ENCODE measurements at regions not wholly inside any gene's neighbourhood (a gene's known extent, or its start where the extent isn't known, plus 50 kb on each side); places are given as distances from the start of the nearest gene placed in this dataset.

- TF ChIP-seq CTCF (conservative IDR thresholded peaks at IDR 0.05; ENCODE audit: low read length) (no peak), EZH2phosphoT487 (IDR thresholded peaks at IDR 0.05; ENCODE audit: borderline replicate concordance) (no peak)
Observed at GRCh38 chr7:69452797-69453196, 145.5 kb upstream of the AUTS2 start.
